HCT116 (cell line): ENCODE measurements at regions not wholly inside any gene's neighbourhood (a gene's known extent, or its start where the extent isn't known, plus 50 kb on each side); places are given as distances from the start of the nearest gene placed in this dataset.

ENCODE experiments used
- ATAC-seq: fragments of 200-7000 bp; cut with Tn5 transposase; 2 replicates; pipeline ENCODE4 v1.9.1; 2020; ENCODE audit warnings: mild to moderate bottlenecking, moderate library complexity
- BruUV-seq: library from RNA; stranded (reverse); fragments of 400-500 nt; replicated peaks from 2 replicates; lab custom pipeline; 2021; lab: Mats Ljungman, UMichigan
- CTCF ChIA-PET: fragments of 300-600 bp; sonication (Branson Sonifier 250); formaldehyde crosslinking; loops from one replicate; lab custom pipeline; 2021; ENCODE audit warnings: antibody characterized with exemption; lab: Charles Lee
- POLR2A ChIA-PET: fragments of 300-600, 350-600 bp; sonication (Branson Sonifier 250); formaldehyde crosslinking; loops from one replicate; lab custom pipeline; 2021; ENCODE audit warnings: antibody characterized with exemption; lab: Charles Lee
- RAD21 ChIA-PET, 2 experiments: fragments of 300-600 bp; sonication (Branson Sonifier 250); formaldehyde crosslinking; loops; one replicate each; lab custom pipeline; 2023; ENCODE audit warnings: low total read pairs in 2 of 2; ENCODE audit not compliant: uncharacterized antibody in 2 of 2, unreplicated experiment in 2 of 2, low non-redundant PET in 1 of 2; lab: Charles Lee
- DNase-seq: peaks from one replicate; pipeline ENCODE4 v3.0.0-alpha.2; 2010; ENCODE audit warnings: low read depth, low spot score
- H2AFZ ChIP-seq: fragments of 200-600 bp; shearing (Covaris generic), sonication (generic); 2 replicates; pipeline ENCODE4 v1.6.1; 2017; ENCODE audit warnings: low read depth, mixed run types, mixed read lengths, antibody characterized with exemption, low read length; ENCODE audit not compliant: poor library complexity, severe bottlenecking
- H3K27ac ChIP-seq: 2 replicates; pipeline ENCODE4 v1.5.1; 2012; ENCODE audit warnings: low read depth, low read length
- H3K27me3 ChIP-seq: fragments of 200-600 bp; sonication (generic); 2 replicates; pipeline ENCODE4 v1.6.1; 2016; ENCODE audit warnings: mixed run types, low read length, mixed read lengths; ENCODE audit not compliant: insufficient read depth
- H3K36me3 ChIP-seq, 2 experiments: fragments of 200-500 bp in 1 of 2; fragments of 200-600 bp in 1 of 2; sonication (Bioruptor generic) in 1 of 2; sonication (generic) in 1 of 2; 2 replicates each; pipeline versions ENCODE4 v1.5.1 to v1.6.1; 2014 to 2016; ENCODE audit warnings: low read length in 2 of 2, inconsistent platforms in 1 of 2, mixed read lengths in 1 of 2, mixed run types in 1 of 2; ENCODE audit not compliant: insufficient read depth in 2 of 2, control insufficient read depth in 1 of 2
- H3K4me1 ChIP-seq, 2 experiments: fragments of 200-600 bp in 1 of 2; sonication (generic) in 1 of 2; 2 replicates each; pipeline versions ENCODE4 v1.5.1 to v1.6.1; 2012 to 2017; ENCODE audit warnings: low read length in 2 of 2, inconsistent platforms in 1 of 2, mild to moderate bottlenecking in 1 of 2, mixed read lengths in 1 of 2, mixed run types in 1 of 2, moderate library complexity in 1 of 2; ENCODE audit not compliant: insufficient read depth in 2 of 2, control insufficient read depth in 1 of 2
- H3K4me2 ChIP-seq: fragments of 200-600 bp; sonication (generic); 2 replicates; pipeline ENCODE4 v1.6.1; 2017; ENCODE audit warnings: mixed run types, low read length, mixed read lengths
- H3K4me3 ChIP-seq, 2 experiments: fragments of 200-600 bp in 1 of 2; sonication (generic) in 1 of 2; replicated peaks in 1 of 2; 2 replicates each; pipeline ENCODE4 v1.5.1; 2011 to 2016; ENCODE audit warnings: low read length in 2 of 2, control low read depth in 1 of 2, low read depth in 1 of 2, mild to moderate bottlenecking in 1 of 2, mixed read lengths in 1 of 2, mixed run types in 1 of 2
- H3K79me2 ChIP-seq: fragments of 200-600 bp; sonication (generic); 2 replicates; pipeline ENCODE4 v1.6.1; 2017; ENCODE audit warnings: mild to moderate bottlenecking, mixed run types, low read length, moderate library complexity, mixed read lengths; ENCODE audit not compliant: insufficient read depth
- H3K9ac ChIP-seq: fragments of 200-600 bp; sonication (generic); 2 replicates; pipeline ENCODE4 v1.6.1; 2016; ENCODE audit warnings: low read length, mixed read lengths
- H3K9me2 ChIP-seq: fragments of 200-600 bp; sonication (generic), shearing (Covaris generic); 2 replicates; pipeline ENCODE4 v1.6.1; 2017; ENCODE audit warnings: mixed run types, mild to moderate bottlenecking, moderate library complexity; ENCODE audit not compliant: insufficient read depth
- H3K9me3 ChIP-seq, 2 experiments: fragments of 200-500 bp in 1 of 2; fragments of 200-600 bp in 1 of 2; sonication (Bioruptor generic) in 1 of 2; sonication (generic) in 1 of 2; 2 replicates each; pipeline ENCODE4 v1.6.1; 2014 to 2017; ENCODE audit warnings: low read length in 2 of 2, mixed read lengths in 2 of 2, inconsistent platforms in 1 of 2, low read depth in 1 of 2, mild to moderate bottlenecking in 1 of 2, mixed run types in 1 of 2, moderate library complexity in 1 of 2; ENCODE audit not compliant: control insufficient read depth in 1 of 2, insufficient read depth in 1 of 2
- H4K20me1 ChIP-seq: fragments of 200-600 bp; sonication (generic), shearing (Covaris generic); 2 replicates; pipeline ENCODE4 v1.6.1; 2017; ENCODE audit warnings: mixed run types, mild to moderate bottlenecking, moderate library complexity; ENCODE audit not compliant: insufficient read depth
- CBX3 ChIP-seq: IDR thresholded peaks from 2 replicates; pipeline ENCODE4 v1.6.1; 2012; ENCODE audit warnings: low read depth
- CEBPB ChIP-seq: IDR thresholded peaks from 2 replicates; pipeline ENCODE4 v1.6.1; 2012; ENCODE audit warnings: low read depth
- EGR1 ChIP-seq: IDR thresholded peaks from 2 replicates; pipeline ENCODE4 v1.6.1; 2012; ENCODE audit warnings: low read depth
- ELF1 ChIP-seq: IDR thresholded peaks from 2 replicates; pipeline ENCODE4 v1.6.1; 2012; ENCODE audit warnings: low read depth, borderline replicate concordance
- EZH2 ChIP-seq: fragments of 200-600 bp; sonication (generic); IDR thresholded peaks from 2 replicates; pipeline ENCODE4 v1.6.1; 2017; ENCODE audit warnings: antibody characterized with exemption, mixed run types
- FOSL1 ChIP-seq: IDR thresholded peaks from 2 replicates; pipeline ENCODE4 v1.6.1; 2012; ENCODE audit warnings: low read depth
- JUND ChIP-seq: IDR thresholded peaks from 2 replicates; pipeline ENCODE4 v1.6.1; 2012
- RAD21 ChIP-seq: IDR thresholded peaks from 2 replicates; pipeline ENCODE4 v1.6.1; 2012; ENCODE audit warnings: low read depth, mild to moderate bottlenecking
- SP1 ChIP-seq: IDR thresholded peaks from 2 replicates; pipeline ENCODE4 v1.6.1; 2012; ENCODE audit warnings: low read depth
- SRF ChIP-seq: IDR thresholded peaks from 2 replicates; pipeline ENCODE4 v1.6.1; 2012; ENCODE audit warnings: low read depth
- YY1 ChIP-seq: IDR thresholded peaks from 2 replicates; pipeline ENCODE4 v1.6.1; 2011; ENCODE audit warnings: low read length, low read depth, moderate library complexity, mild to moderate bottlenecking; ENCODE audit not compliant: insufficient replicate concordance; ENCODE audit errors: extremely low read depth
- ZBTB33 ChIP-seq: IDR thresholded peaks from 2 replicates; pipeline ENCODE4 v1.6.1; 2011; ENCODE audit warnings: mild to moderate bottlenecking, low read length, moderate library complexity; ENCODE audit not compliant: insufficient replicate concordance; ENCODE audit errors: extremely low read depth
- ZFX ChIP-seq: fragments of 450-650 bp; IDR thresholded peaks from 2 replicates; pipeline ENCODE4 v1.6.1; 2017
- intact Hi-C: fragments of 100-400 bp; cut with micrococcal nuclease; formaldehyde crosslinking; loops from 2 replicates; pipeline ENCODE4 v1.10.0; 2022
- TF ChIP-seq, protein P1 (sequence below): IDR thresholded peaks from 2 replicates; pipeline ENCODE4 v1.6.1; 2012

DNA sequence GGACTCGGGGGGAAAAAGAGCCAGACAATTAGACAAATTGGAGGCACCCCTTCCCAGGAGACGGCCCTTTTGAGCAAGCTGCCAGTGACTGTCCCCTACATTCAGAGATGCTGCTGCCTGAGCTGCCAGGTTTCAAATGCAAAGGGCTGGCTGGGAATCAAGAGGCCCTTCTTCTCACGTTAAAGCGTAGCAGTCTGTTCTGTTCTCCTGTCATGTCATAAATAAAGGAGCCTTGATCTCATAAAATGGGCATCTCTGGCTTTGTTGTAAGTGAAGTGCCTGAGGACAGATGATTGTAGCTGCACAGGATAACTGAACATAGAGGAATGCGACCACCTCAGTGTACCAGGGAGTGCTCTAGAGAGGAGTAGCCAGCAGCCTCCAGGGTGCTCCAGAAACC lies 917.9 kb downstream of the GRID1 start:
- no peak overlapping the region for H3K4me3 ChIP-seq
- no peaks in the 10 kb centered on the region for H3K9me3 ChIP-seq
- POLR2A ChIA-PET: no interaction called here
- CTCF ChIA-PET: no interaction called here
- RAD21 ChIA-PET: no interaction called here
- no peak overlapping the region for H3K4me2 ChIP-seq
- no peaks in the 10 kb centered on the region for H4K20me1 ChIP-seq
- TF ChIP-seq RAD21 (no peak), SRF (no peak), CEBPB (no peak), CBX3 (no peak), FOSL1 (no peak), ELF1 (no peak), JUND (no peak), EZH2 (no peak), ZBTB33 (no peak), SP1 (no peak), ZFX (no peak), EGR1 (no peak), YY1 (no peak)
- TF ChIP-seq, protein P1, sequence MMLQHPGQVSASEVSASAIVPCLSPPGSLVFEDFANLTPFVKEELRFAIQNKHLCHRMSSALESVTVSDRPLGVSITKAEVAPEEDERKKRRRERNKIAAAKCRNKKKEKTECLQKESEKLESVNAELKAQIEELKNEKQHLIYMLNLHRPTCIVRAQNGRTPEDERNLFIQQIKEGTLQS: no peak
- no peaks in the 10 kb centered on the region for H3K4me1 ChIP-seq
- H3K27ac ChIP-seq: no peak overlapping the region
- ATAC-seq (no peak), DNase-seq (no peak)
- intact Hi-C loops: no loop called here
- H3K9me2 ChIP-seq: no peaks in the 10 kb centered on the region
- BruUV-seq: no TSS peak
- H2AFZ ChIP-seq: no peak overlapping the region
- no peak overlapping the region for H3K9ac ChIP-seq
- H3K27me3 ChIP-seq: peaks cover 63% of the 10 kb centered on the region; the same call in 1 of the 2 replicates
- no peaks in the 10 kb centered on the region for H3K36me3 ChIP-seq
- H3K79me2 ChIP-seq: no peaks in the 10 kb centered on the region
